WERI-Rb-1 (cell line): ENCODE measurements at regions not wholly inside any gene's neighbourhood (a gene's known extent, or its start where the extent isn't known, plus 50 kb on each side); places are given as distances from the start of the nearest gene placed in this dataset.
A peak's percentile ranks its signal among the peaks of the same experiment; 100 is the strongest.

Experiments
- DNase-seq: peaks from one replicate; pipeline ENCODE4 v3.0.0-alpha.2; 2020
- H3K27ac ChIP-seq: fragments of 250-450 bp; sonication (Bioruptor Pico); 2 replicates; pipeline ENCODE4 v1.5.1; 2020; ENCODE audit warnings: mild to moderate bottlenecking, moderate library complexity
- H3K27me3 ChIP-seq: fragments of 250-450 bp; sonication (Bioruptor Pico); 2 replicates; pipeline ENCODE4 v1.5.1; 2021; ENCODE audit warnings: mild to moderate bottlenecking, low read depth, moderate library complexity; ENCODE audit not compliant: insufficient read depth, severe bottlenecking
- H3K36me3 ChIP-seq: fragments of 250-450 bp; sonication (Bioruptor Pico); 2 replicates; pipeline ENCODE4 v1.5.1; 2020; ENCODE audit warnings: mild to moderate bottlenecking, moderate library complexity
- H3K4me3 ChIP-seq: 2 replicates; pipeline ENCODE4 v1.5.1; 2011; ENCODE audit warnings: low read depth, mild to moderate bottlenecking, control low read depth, low read length
- H3K9me3 ChIP-seq: fragments of 250-450 bp; sonication (Bioruptor Pico); 2 replicates; pipeline ENCODE4 v1.5.1; 2021; ENCODE audit warnings: mild to moderate bottlenecking, moderate library complexity; ENCODE audit not compliant: severe bottlenecking
- TF ChIP-seq, protein P1 (sequence below): IDR thresholded peaks from 2 replicates; pipeline ENCODE4 v1.5.1; 2011; ENCODE audit warnings: low read depth, mild to moderate bottlenecking, control low read depth, inconsistent platforms, low read length

GRCh38 chr5:164187785-164188184 lies 682.4 kb downstream of the MAT2B start:
- H3K27ac ChIP-seq: no peak overlapping the region
- H3K27me3 ChIP-seq: no peaks in the 10 kb centered on the region
- no peaks in the 10 kb centered on the region for H3K36me3 ChIP-seq
- no peak for DNase-seq
- H3K9me3 ChIP-seq: no peaks in the 10 kb centered on the region
- H3K4me3 ChIP-seq: no peak overlapping the region
- TF ChIP-seq, protein P1, sequence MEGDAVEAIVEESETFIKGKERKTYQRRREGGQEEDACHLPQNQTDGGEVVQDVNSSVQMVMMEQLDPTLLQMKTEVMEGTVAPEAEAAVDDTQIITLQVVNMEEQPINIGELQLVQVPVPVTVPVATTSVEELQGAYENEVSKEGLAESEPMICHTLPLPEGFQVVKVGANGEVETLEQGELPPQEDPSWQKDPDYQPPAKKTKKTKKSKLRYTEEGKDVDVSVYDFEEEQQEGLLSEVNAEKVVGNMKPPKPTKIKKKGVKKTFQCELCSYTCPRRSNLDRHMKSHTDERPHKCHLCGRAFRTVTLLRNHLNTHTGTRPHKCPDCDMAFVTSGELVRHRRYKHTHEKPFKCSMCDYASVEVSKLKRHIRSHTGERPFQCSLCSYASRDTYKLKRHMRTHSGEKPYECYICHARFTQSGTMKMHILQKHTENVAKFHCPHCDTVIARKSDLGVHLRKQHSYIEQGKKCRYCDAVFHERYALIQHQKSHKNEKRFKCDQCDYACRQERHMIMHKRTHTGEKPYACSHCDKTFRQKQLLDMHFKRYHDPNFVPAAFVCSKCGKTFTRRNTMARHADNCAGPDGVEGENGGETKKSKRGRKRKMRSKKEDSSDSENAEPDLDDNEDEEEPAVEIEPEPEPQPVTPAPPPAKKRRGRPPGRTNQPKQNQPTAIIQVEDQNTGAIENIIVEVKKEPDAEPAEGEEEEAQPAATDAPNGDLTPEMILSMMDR: no peak

- Histone ChIP-seq H3K36me3 (no peaks in the 10 kb centered on the region), H3K27me3 (no peaks in the 10 kb centered on the region), H3K9me3 (no peaks in the 10 kb centered on the region), H3K27ac (no peak overlapping the region; the same call in 1 of the 2 replicates), H3K4me3 (no peak overlapping the region)
- DNase-seq: peak; percentile 30
- TF ChIP-seq, protein P1: no peak
Observed at GRCh38 chr5:164188733-164189148, 683.3 kb downstream of the MAT2B start.

- Histone ChIP-seq H3K4me3 (no peak overlapping the region), H3K27ac (no peak overlapping the region), H3K27me3 (no peaks in the 10 kb centered on the region), H3K36me3 (no peaks in the 10 kb centered on the region), H3K9me3 (no peaks in the 10 kb centered on the region)
- no peak for DNase-seq
- TF ChIP-seq, protein P1: no peak
Observed at GRCh38 chr5:164191240-164191639, 685.8 kb downstream of the MAT2B start.

DNA sequence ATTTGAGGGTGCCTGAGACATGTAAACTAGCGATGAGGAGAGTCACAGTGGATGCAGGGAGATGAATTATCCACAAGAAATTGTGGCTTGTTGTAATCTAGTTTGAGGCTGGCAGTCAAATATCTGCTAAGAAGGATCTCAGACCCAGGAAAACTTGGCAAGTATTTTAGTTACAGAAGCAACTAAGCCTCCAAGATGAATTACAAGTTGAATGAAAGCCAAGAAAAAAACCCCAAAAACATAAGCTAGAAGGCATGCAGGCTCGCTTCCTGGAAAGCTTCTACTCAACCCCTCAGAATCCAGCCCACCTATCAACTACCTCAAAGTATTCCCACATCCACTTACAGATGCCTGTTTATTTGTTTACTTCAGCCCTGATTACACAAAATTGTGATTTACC lies 696.9 kb downstream of the MAT2B start:
- H3K27me3 ChIP-seq: no peaks in the 10 kb centered on the region
- no peak overlapping the region for H3K4me3 ChIP-seq
- TF ChIP-seq, protein P1: no peak
- no peaks in the 10 kb centered on the region for H3K36me3 ChIP-seq
- H3K9me3 ChIP-seq: no peaks in the 10 kb centered on the region
- no peak overlapping the region for H3K27ac ChIP-seq
- no peak for DNase-seq

- TF ChIP-seq, protein P1: no peak
- no peak for DNase-seq
- Histone ChIP-seq H3K36me3 (no peaks in the 10 kb centered on the region), H3K4me3 (no peak overlapping the region), H3K27me3 (no peaks in the 10 kb centered on the region), H3K9me3 (no peaks in the 10 kb centered on the region), H3K27ac (no peak overlapping the region)
Observed at GRCh38 chr5:164203581-164204225, 698.3 kb downstream of the MAT2B start.
